ENCODE measurements at regions not wholly inside any gene's neighbourhood (a gene's known extent, or its start where the extent isn't known, plus 50 kb on each side); places are given as distances from the start of the nearest gene placed in this dataset.

- Histone ChIP-seq H3K9ac (ENCODE audit: low read length) (no peak overlapping the region), H3K4me3 (ENCODE audit: low read length) (no peak overlapping the region), H3K9me3 (ENCODE audit: low read length) (no peaks in the 10 kb centered on the region), H3K27me3 (ENCODE audit: insufficient read depth, low read depth, low read length) (no peaks in the 10 kb centered on the region), H3K9me2 (ENCODE audit: insufficient read depth, low read length) (no peaks in the 10 kb centered on the region), H3K36me3 (ENCODE audit: insufficient read depth, low read length) (no peaks in the 10 kb centered on the region), H2AFZ (ENCODE audit: low read depth, low read length) (no peak overlapping the region), H3K27ac (ENCODE audit: low read length) (no peak overlapping the region), H3K79me2 (replicated peaks; ENCODE audit: insufficient read depth, low read length) (no peaks in the 10 kb centered on the region), H3F3A (ENCODE audit: insufficient read depth, low read length, poor library complexity, severe bottlenecking) (no peaks in the 10 kb centered on the region), H4K20me1 (ENCODE audit: insufficient read depth) (no peaks in the 10 kb centered on the region), H3K4me2 (ENCODE audit: low read length) (no peak overlapping the region)
- no peak for TF ChIP-seq SMC3 (conservative IDR thresholded peaks at IDR 0.05; ENCODE audit: poor library complexity)
- no peak for TF ChIP-seq TAF1 (IDR thresholded peaks at IDR 0.05; ENCODE audit: low read depth)
- TF ChIP-seq POLR2AphosphoS5 (IDR thresholded peaks at IDR 0.05), result no peak
- TF ChIP-seq RAD21 (conservative IDR thresholded peaks at IDR 0.05), result no peak
- no peak for TF ChIP-seq CTCF (IDR thresholded peaks at IDR 0.05; ENCODE audit: poor library complexity, severe bottlenecking)
These were observed 66.0 kb upstream of the DUSP5 start for GRCh38 chr10:110431659-110432058.

- Histone ChIP-seq H2AFZ (ENCODE audit: low read depth, low read length) (no peak overlapping the region), H3K9me2 (ENCODE audit: insufficient read depth, low read length) (no peaks in the 10 kb centered on the region)
These were observed 65.6 kb upstream of the DUSP5 start for GRCh38 chr10:110432084-110432483.

More at GRCh38 chr10:110432084-110432483, 65.6 kb upstream of the DUSP5 start:
- no peaks in the 10 kb centered on the region for H3F3A ChIP-seq (ENCODE audit: insufficient read depth, low read length, poor library complexity, severe bottlenecking)
- no peaks in the 10 kb centered on the region for H3K79me2 ChIP-seq (replicated peaks; ENCODE audit: insufficient read depth, low read length)
- H3K36me3 ChIP-seq (ENCODE audit: insufficient read depth, low read length), result no peaks in the 10 kb centered on the region
- H3K9me3 ChIP-seq (ENCODE audit: low read length), result no peaks in the 10 kb centered on the region
- no peak overlapping the region for H3K4me3 ChIP-seq (ENCODE audit: low read length)
- H3K27me3 ChIP-seq (ENCODE audit: insufficient read depth, low read depth, low read length), result no peaks in the 10 kb centered on the region
- no peak for TF ChIP-seq TAF1 (IDR thresholded peaks at IDR 0.05; ENCODE audit: low read depth)
- no peak for TF ChIP-seq MXI1 (conservative IDR thresholded peaks at IDR 0.05; ENCODE audit: poor library complexity, severe bottlenecking)
- TF ChIP-seq SMC3 (conservative IDR thresholded peaks at IDR 0.05; ENCODE audit: poor library complexity), result no peak
- no peak for TF ChIP-seq REST (IDR thresholded peaks at IDR 0.05; ENCODE audit: borderline replicate concordance)
- no peak for TF ChIP-seq CTCF (IDR thresholded peaks at IDR 0.05; ENCODE audit: poor library complexity, severe bottlenecking)
- TF ChIP-seq POLR2AphosphoS5 (IDR thresholded peaks at IDR 0.05), result no peak
- TF ChIP-seq EZH2 (IDR thresholded peaks at IDR 0.05; ENCODE audit: borderline replicate concordance, insufficient read depth, low read length, poor library complexity, severe bottlenecking), result no peak
- TF ChIP-seq EP300 (conservative IDR thresholded peaks at IDR 0.05; ENCODE audit: poor library complexity, severe bottlenecking), result no peak
- TF ChIP-seq RAD21 (conservative IDR thresholded peaks at IDR 0.05), result no peak
- H4K20me1 ChIP-seq (ENCODE audit: insufficient read depth), result no peaks in the 10 kb centered on the region
- H3K9ac ChIP-seq (ENCODE audit: low read length), result no peak overlapping the region
- no peak overlapping the region for H3K27ac ChIP-seq (ENCODE audit: low read length)
- no peak overlapping the region for H3K4me2 ChIP-seq (ENCODE audit: low read length)

Measured in neural cell (in vitro differentiated cells).